Fibroblast of villous mesenchyme (primary cell): ENCODE measurements at regions not wholly inside any gene's neighbourhood (a gene's known extent, or its start where the extent isn't known, plus 50 kb on each side); places are given as distances from the start of the nearest gene placed in this dataset.
"Not testable (repeated sequence)": the region's sequence is repeated elsewhere in the genome, so short reads cannot be mapped to it uniquely, and the experiment has no call there.

Experiments
- DNase-seq: peaks from one replicate; pipeline ENCODE4 v3.0.0-alpha.2; 2010; ENCODE audit warnings: low read depth
- H3K4me3 ChIP-seq: 2 replicates; pipeline ENCODE4 v1.5.1; 2011; ENCODE audit warnings: low read depth, mild to moderate bottlenecking, low read length
- TF ChIP-seq, protein P1 (sequence below): IDR thresholded peaks from 2 replicates; pipeline ENCODE4 v1.5.1; 2012; ENCODE audit warnings: low read depth, mild to moderate bottlenecking, low read length; ENCODE audit not compliant: insufficient read depth

DNA sequence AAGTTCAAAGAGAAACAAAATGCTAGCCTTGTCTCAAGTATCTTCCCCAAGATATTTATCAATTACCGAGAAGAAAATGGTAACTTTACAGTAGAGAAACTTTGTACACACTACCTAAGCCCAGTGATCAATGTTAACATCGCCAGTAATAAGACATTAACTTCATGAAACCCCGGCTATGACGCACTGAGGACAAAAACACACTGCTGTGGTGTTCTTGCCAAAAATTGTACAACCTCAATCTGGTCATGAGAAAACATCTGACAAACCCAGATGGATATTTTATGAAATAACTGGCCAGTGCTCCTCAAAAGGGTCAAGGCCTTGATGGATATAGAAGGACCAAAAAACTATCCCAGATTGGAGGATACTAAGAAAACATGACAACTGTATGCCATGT is 85.5 kb upstream of the DTNBP1 start:
- TF ChIP-seq, protein P1, sequence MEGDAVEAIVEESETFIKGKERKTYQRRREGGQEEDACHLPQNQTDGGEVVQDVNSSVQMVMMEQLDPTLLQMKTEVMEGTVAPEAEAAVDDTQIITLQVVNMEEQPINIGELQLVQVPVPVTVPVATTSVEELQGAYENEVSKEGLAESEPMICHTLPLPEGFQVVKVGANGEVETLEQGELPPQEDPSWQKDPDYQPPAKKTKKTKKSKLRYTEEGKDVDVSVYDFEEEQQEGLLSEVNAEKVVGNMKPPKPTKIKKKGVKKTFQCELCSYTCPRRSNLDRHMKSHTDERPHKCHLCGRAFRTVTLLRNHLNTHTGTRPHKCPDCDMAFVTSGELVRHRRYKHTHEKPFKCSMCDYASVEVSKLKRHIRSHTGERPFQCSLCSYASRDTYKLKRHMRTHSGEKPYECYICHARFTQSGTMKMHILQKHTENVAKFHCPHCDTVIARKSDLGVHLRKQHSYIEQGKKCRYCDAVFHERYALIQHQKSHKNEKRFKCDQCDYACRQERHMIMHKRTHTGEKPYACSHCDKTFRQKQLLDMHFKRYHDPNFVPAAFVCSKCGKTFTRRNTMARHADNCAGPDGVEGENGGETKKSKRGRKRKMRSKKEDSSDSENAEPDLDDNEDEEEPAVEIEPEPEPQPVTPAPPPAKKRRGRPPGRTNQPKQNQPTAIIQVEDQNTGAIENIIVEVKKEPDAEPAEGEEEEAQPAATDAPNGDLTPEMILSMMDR: no peak
- DNase-seq: no peak
- H3K4me3 ChIP-seq: no peak overlapping the region

DNA sequence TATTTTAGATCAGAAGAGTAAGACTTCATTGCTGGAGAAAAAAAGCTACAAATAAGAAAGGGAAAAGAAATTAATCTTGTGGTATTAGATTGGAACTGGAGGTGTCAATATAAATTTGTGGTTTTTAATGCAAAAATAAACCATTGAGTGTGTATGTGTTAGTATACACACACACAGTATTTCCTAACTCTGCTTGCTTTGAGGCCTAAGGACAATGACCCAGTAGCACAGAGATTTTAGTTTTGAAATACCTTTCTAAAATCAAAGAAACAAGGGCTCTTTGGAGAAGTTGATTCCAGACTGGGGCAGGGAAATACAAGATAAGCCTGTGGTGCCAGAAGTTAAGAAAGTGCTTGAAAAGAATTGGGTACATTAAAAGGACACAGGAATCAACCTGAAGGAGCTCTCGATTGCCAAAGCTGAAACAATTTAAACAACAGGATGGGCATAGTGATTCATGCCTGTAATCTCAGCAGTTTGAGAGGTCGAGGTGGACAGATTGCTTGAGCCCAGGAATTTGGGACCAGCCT is 84.6 kb upstream of the DTNBP1 start:
- TF ChIP-seq, protein P1: no peak
- no peak for DNase-seq
- no peak overlapping the region for H3K4me3 ChIP-seq

DNA sequence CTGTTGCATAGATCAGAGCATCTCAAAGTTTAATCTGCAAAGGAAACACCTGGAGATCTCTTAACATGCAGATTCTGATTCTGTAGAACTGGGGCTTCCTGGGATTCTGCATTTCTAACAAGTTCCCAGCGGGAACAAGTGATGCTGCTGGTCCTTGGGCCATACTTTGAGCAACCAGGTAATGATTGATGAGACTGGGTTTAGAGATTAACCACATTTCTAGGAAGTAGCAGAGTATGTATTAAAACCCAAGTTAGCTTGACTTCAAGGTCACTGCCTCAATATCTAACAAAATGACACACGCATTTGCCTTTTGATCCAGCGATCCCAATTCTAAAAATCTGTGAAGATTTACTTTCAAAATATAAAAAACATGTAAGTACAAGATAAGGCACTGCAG is 83.0 kb upstream of the DTNBP1 start:
- DNase-seq: no peak
- no peak overlapping the region for H3K4me3 ChIP-seq
- TF ChIP-seq, protein P1: no peak

DNA sequence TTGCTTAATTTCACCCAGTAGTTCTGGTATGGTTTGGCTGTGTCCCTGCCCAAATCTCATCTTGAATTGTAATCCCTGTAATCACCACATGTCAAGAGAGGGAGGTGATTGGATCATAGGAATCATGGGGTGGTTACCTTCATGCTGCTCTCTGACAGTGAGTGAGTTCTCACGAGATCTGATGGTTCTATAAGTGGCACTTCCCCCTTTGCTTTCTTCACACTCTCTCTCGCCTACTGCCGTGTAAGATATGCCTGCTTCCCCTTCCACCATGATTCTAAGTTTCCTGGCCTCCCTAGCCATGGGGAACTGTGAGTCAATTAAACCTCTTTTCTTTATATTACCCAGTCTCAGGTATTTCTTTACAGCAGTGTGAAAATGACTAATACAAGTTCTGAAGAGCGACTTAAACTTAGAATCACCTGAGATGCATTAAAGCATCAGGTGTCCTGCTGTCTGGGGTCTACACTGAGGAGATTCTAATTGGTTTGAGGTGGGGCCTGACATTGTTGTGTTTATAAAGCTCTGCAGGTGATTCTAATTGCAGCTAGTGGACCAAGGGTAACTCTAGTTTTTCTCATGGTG is 82.1 kb upstream of the DTNBP1 start:
- TF ChIP-seq, protein P1: no peak
- no peak overlapping the region for H3K4me3 ChIP-seq
- DNase-seq: no peak

DNA sequence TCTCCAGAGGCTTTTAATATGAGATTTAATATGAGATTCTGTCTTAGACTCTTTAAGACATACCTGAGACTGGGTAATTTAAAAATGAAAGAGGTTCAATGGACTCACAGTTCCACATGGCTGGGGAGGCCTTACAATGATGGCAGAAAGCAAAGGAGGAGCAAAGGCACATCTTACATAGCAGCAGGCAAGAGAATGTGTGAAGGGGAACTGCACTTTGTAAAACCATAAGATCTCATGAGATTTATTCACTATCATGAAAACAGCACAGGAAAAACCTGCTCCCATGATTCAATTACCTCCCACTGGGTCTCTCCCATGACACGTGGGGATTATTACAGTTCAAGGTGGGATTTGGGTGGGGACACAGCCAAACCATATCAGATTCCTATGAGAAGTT is 79.2 kb upstream of the DTNBP1 start:
- not testable (repeated sequence) for H3K4me3 ChIP-seq, DNase-seq

DNA sequence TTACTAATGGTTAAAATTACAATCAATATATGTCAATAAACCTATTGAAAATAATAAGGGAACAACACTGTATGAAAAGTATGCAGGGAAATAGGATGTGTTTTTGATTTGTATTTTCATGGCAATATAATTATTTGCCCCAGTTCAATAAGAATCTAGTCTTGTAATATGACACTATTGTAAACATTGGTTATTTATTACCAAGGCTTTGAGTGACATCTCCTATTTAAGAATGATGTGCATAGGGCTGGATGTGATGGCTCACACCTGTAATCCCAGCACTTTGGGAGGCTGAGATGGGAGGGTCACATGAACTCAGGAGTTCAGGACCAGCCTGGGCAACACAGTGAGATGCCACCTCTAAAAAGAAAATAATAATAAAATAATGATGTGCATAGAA is 78.6 kb upstream of the DTNBP1 start:
- H3K4me3 ChIP-seq: no peak overlapping the region
- no peak for DNase-seq
- TF ChIP-seq, protein P1: no peak

DNA sequence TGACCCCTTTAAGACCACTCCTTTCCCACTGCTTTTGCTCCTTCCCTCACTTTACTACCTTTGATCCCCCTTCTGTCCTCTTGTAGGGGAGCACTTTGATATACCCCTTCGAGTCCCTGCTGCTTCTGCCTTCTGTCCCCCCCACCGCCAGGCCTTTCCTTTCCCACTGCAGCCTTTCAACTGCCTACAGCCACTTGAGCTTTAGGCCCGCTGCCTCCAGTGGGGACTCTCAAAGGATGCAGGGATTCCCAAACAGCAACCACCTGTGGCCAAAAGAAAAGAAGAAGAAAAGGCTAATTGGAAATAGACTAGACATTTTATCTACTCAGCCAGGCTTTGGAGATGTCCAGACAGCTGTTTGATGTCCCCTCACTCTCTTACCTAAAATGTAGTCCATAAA is 77.0 kb upstream of the DTNBP1 start:
- TF ChIP-seq, protein P1: no peak
- H3K4me3 ChIP-seq: no peak overlapping the region
- DNase-seq: no peak
